ENCODE measurements at regions not wholly inside any gene's neighbourhood (a gene's known extent, or its start where the extent isn't known, plus 50 kb on each side); places are given as distances from the start of the nearest gene placed in this dataset.

GRCh38 chr2:107648781-107649404, 177.8 kb upstream of the RGPD4 start:
- Histone ChIP-seq H3K9me2 (replicated peaks; ENCODE audit: control insufficient read depth, low read length) (no peaks in the 10 kb centered on the region), H3K4me2 (ENCODE audit: low read length) (no peak overlapping the region), H3K4me3 (ENCODE audit: low read length) (no peak overlapping the region), H3K27ac (ENCODE audit: low read depth, low read length) (no peak overlapping the region), H4K20me1 (ENCODE audit: control insufficient read depth, insufficient read depth, low read depth, low read length) (no peaks in the 10 kb centered on the region), H3K36me3 (ENCODE audit: control insufficient read depth, low read length) (no peaks in the 10 kb centered on the region), H3K27me3 (ENCODE audit: control insufficient read depth, low read length) (no peaks in the 10 kb centered on the region), H3K4me1 (ENCODE audit: control insufficient read depth, low read length) (no peaks in the 10 kb centered on the region), H3K79me2 (ENCODE audit: control insufficient read depth, low read length) (no peaks in the 10 kb centered on the region), H3K9me3 (ENCODE audit: control insufficient read depth, insufficient read depth, low read length) (no peaks in the 10 kb centered on the region), H3F3A (ENCODE audit: control insufficient read depth, insufficient read depth) (no peaks in the 10 kb centered on the region)
- TF ChIP-seq CTCF (IDR thresholded peaks at IDR 0.05; ENCODE audit: low read depth, low read length, poor library complexity, severe bottlenecking), result no peak
- no peak for TF ChIP-seq EZH2phosphoT487 (IDR thresholded peaks at IDR 0.05; ENCODE audit: borderline replicate concordance, low read length)

- Histone ChIP-seq H3K4me1 (ENCODE audit: control insufficient read depth, low read length) (no peaks in the 10 kb centered on the region), H4K20me1 (ENCODE audit: control insufficient read depth, insufficient read depth, low read depth, low read length) (no peaks in the 10 kb centered on the region), H3K4me3 (ENCODE audit: low read length) (no peak overlapping the region), H3K4me2 (ENCODE audit: low read length) (no peak overlapping the region), H3K27me3 (ENCODE audit: control insufficient read depth, low read length) (no peaks in the 10 kb centered on the region), H3K9me2 (replicated peaks; ENCODE audit: control insufficient read depth, low read length) (no peaks in the 10 kb centered on the region), H3K27ac (ENCODE audit: low read depth, low read length) (no peak overlapping the region), H3K9me3 (ENCODE audit: control insufficient read depth, insufficient read depth, low read length) (no peaks in the 10 kb centered on the region), H3F3A (ENCODE audit: control insufficient read depth, insufficient read depth) (no peaks in the 10 kb centered on the region), H3K79me2 (ENCODE audit: control insufficient read depth, low read length) (no peaks in the 10 kb centered on the region), H3K36me3 (ENCODE audit: control insufficient read depth, low read length) (no peaks in the 10 kb centered on the region)
- TF ChIP-seq EZH2phosphoT487 (IDR thresholded peaks at IDR 0.05; ENCODE audit: borderline replicate concordance, low read length) (no peak), CTCF (IDR thresholded peaks at IDR 0.05; ENCODE audit: low read depth, low read length, poor library complexity, severe bottlenecking) (no peak)
These were observed 169.6 kb upstream of the RGPD4 start for GRCh38 chr2:107657049-107657448.

- Histone ChIP-seq H3K4me2 (ENCODE audit: low read length) (no peak overlapping the region), H4K20me1 (ENCODE audit: control insufficient read depth, insufficient read depth, low read depth, low read length) (no peaks in the 10 kb centered on the region), H3K27me3 (ENCODE audit: control insufficient read depth, low read length) (no peaks in the 10 kb centered on the region), H3K9me2 (replicated peaks; ENCODE audit: control insufficient read depth, low read length) (no peaks in the 10 kb centered on the region), H3F3A (ENCODE audit: control insufficient read depth, insufficient read depth) (no peaks in the 10 kb centered on the region), H3K9me3 (ENCODE audit: control insufficient read depth, insufficient read depth, low read length) (no peaks in the 10 kb centered on the region), H3K36me3 (ENCODE audit: control insufficient read depth, low read length) (no peaks in the 10 kb centered on the region), H3K4me1 (ENCODE audit: control insufficient read depth, low read length) (no peaks in the 10 kb centered on the region), H3K4me3 (ENCODE audit: low read length) (no peak overlapping the region), H3K27ac (ENCODE audit: low read depth, low read length) (no peak overlapping the region), H3K79me2 (ENCODE audit: control insufficient read depth, low read length) (no peaks in the 10 kb centered on the region)
- TF ChIP-seq CTCF (IDR thresholded peaks at IDR 0.05; ENCODE audit: low read depth, low read length, poor library complexity, severe bottlenecking) (no peak), EZH2phosphoT487 (IDR thresholded peaks at IDR 0.05; ENCODE audit: borderline replicate concordance, low read length) (no peak)
These were observed 163.1 kb upstream of the RGPD4 start for GRCh38 chr2:107663632-107664031.
